ENCODE measurements at regions not wholly inside any gene's neighbourhood (a gene's known extent, or its start where the extent isn't known, plus 50 kb on each side); places are given as distances from the start of the nearest gene placed in this dataset.

GRCh38 chr1:30250338-30250983 is 472.9 kb downstream of the MATN1 start:
- POLR2A ChIA-PET = no interaction called here
- peak; percentile 86 for TF ChIP-seq ATF7 (IDR thresholded peaks at IDR 0.05)
- no peak for TF ChIP-seq ATF7 (CRISPR knock-in tag; IDR thresholded peaks at IDR 0.05)
- no peak for TF ChIP-seq ZNF83 (CRISPR knock-in tag; IDR thresholded peaks at IDR 0.05; ENCODE audit: borderline replicate concordance)
- no TSS peak for BruUV-seq (replicated peaks)
- no peak for DNase-seq (ENCODE audit: low spot score)
- intact Hi-C loops (cut with micrococcal nuclease; ENCODE audit: unreplicated experiment) = no loop called here
- Histone ChIP-seq H3K4me1 (ENCODE audit: insufficient read depth, low read length) (no peaks in the 10 kb centered on the region), H3K27ac (ENCODE audit: extremely low read length, insufficient read depth, low read length) (no peak overlapping the region), H3K9me3 (ENCODE audit: low read length) (no peaks in the 10 kb centered on the region), H2AFZ (ENCODE audit: low read length) (no peak overlapping the region), H4K20me1 (ENCODE audit: insufficient read depth, low read length) (no peaks in the 10 kb centered on the region), H3K27me3 (ENCODE audit: control insufficient read depth in 1 of 2, insufficient read depth in 2 of 2, low read length in 2 of 2) (peaks cover 0 to 7% of the 10 kb centered on the region in 2 experiments; a peak in 3 of 5 replicates), H3K79me2 (ENCODE audit: insufficient read depth, low read length) (no peaks in the 10 kb centered on the region), H3K4me3 (replicated peaks in 1 of 3; ENCODE audit: insufficient read depth in 1 of 3, low read depth in 2 of 3, low read length in 3 of 3) (no peak overlapping the region), H3K9ac (ENCODE audit: insufficient read depth, low read depth, low read length) (no peak overlapping the region), H3K36me3 (replicated peaks in 1 of 2; ENCODE audit: control insufficient read depth in 1 of 2, insufficient read depth in 2 of 2, low read length in 2 of 2) (no peaks in the 10 kb centered on the region), H3K4me2 (ENCODE audit: low read depth, low read length) (no peak overlapping the region)
- in situ Hi-C loops (cut with HindIII; ENCODE audit: extremely low pct_ligation_motif_present, low pct_unique_long_range_greater_than_20kb) = no loop called here
- WGBS (ENCODE audit: low lambda C conversion rate) = under 1% methylated on average over 8 of the region's 10 CpGs
- no peak for FAIRE-seq
- ATAC-seq = no peak
- CTCF ChIA-PET (ENCODE audit: low intra/inter-chr PET ratio, low total read pairs) = no interaction called here

- Histone ChIP-seq H3K27me3 (ENCODE audit: control insufficient read depth in 1 of 2, insufficient read depth in 2 of 2, low read length in 2 of 2) (peaks cover 0 to 11% of the 10 kb centered on the region in 2 experiments; a peak in 3 of 5 replicates), H2AFZ (ENCODE audit: low read length) (no peak overlapping the region), H3K4me1 (ENCODE audit: insufficient read depth, low read length) (no peaks in the 10 kb centered on the region), H3K9ac (ENCODE audit: insufficient read depth, low read depth, low read length) (no peak overlapping the region), H3K4me3 (replicated peaks in 1 of 3; ENCODE audit: insufficient read depth in 1 of 3, low read depth in 2 of 3, low read length in 3 of 3) (no peak overlapping the region), H3K79me2 (ENCODE audit: insufficient read depth, low read length) (no peaks in the 10 kb centered on the region), H3K9me3 (ENCODE audit: low read length) (no peaks in the 10 kb centered on the region), H4K20me1 (ENCODE audit: insufficient read depth, low read length) (no peaks in the 10 kb centered on the region), H3K27ac (ENCODE audit: extremely low read length, insufficient read depth, low read length) (no peak overlapping the region), H3K4me2 (ENCODE audit: low read depth, low read length) (no peak overlapping the region), H3K36me3 (replicated peaks in 1 of 2; ENCODE audit: control insufficient read depth in 1 of 2, insufficient read depth in 2 of 2, low read length in 2 of 2) (no peaks in the 10 kb centered on the region)
- in situ Hi-C loops (cut with HindIII; ENCODE audit: extremely low pct_ligation_motif_present, low pct_unique_long_range_greater_than_20kb) = no loop called here
- no TSS peak for BruUV-seq (replicated peaks)
- no peak for DNase-seq (ENCODE audit: low spot score)
- no peak for FAIRE-seq
- intact Hi-C loops (cut with micrococcal nuclease; ENCODE audit: unreplicated experiment) = no loop called here
- TF ChIP-seq CREB1 (IDR thresholded peaks at IDR 0.05) (peak; percentile 33; the same call in 1 of the 2 replicates), CREB1 (CRISPR knock-in tag; IDR thresholded peaks at IDR 0.05) (no peak), ARID3A (IDR thresholded peaks at IDR 0.05; ENCODE audit: low read depth, low read length) (no peak), ZMYM4 (CRISPR knock-in tag; IDR thresholded peaks at IDR 0.05) (no peak), PAXIP1 (CRISPR knock-in tag; conservative IDR thresholded peaks at IDR 0.05) (no peak)
- ChIA-PET CTCF (ENCODE audit: low intra/inter-chr PET ratio, low total read pairs) (no interaction called here), POLR2A (no interaction called here)
- no peak for ATAC-seq
- WGBS (ENCODE audit: low lambda C conversion rate) = under 1% methylated on average over 14 of the region's 16 CpGs
Observed at GRCh38 chr1:30249446-30250337, 473.7 kb downstream of the MATN1 start.
